Adipocyte (in vitro differentiated cells): ENCODE measurements at regions not wholly inside any gene's neighbourhood (a gene's known extent, or its start where the extent isn't known, plus 50 kb on each side); places are given as distances from the start of the nearest gene placed in this dataset.

Experiments
- DNase-seq: peaks from one replicate; pipeline ENCODE4 v3.0.0-alpha.2; 2015; ENCODE audit warnings: low read depth
- H3K27me3 ChIP-seq: replicated peaks from 2 replicates; pipeline ENCODE4 v1.7.0; 2013; ENCODE audit warnings: mild to moderate bottlenecking, low read length, moderate library complexity; ENCODE audit not compliant: control insufficient read depth, insufficient read depth
- H3K36me3 ChIP-seq: 2 replicates; pipeline ENCODE4 v1.7.0; 2013; ENCODE audit warnings: low read length, mild to moderate bottlenecking, moderate library complexity; ENCODE audit not compliant: control insufficient read depth, insufficient read depth, severe bottlenecking
- H3K4me1 ChIP-seq: 2 replicates; pipeline ENCODE4 v1.7.0; 2013; ENCODE audit warnings: mild to moderate bottlenecking, low read length, moderate library complexity; ENCODE audit not compliant: control insufficient read depth, insufficient read depth
- H3K4me3 ChIP-seq: 2 replicates; pipeline ENCODE4 v1.7.0; 2013; ENCODE audit warnings: mild to moderate bottlenecking, low read length, moderate library complexity
- H3K9ac ChIP-seq: 2 replicates; pipeline ENCODE4 v1.7.0; 2013; ENCODE audit warnings: mild to moderate bottlenecking, low read length, moderate library complexity
- H3K9me3 ChIP-seq: 2 replicates; pipeline ENCODE4 v1.7.0; 2013; ENCODE audit warnings: mild to moderate bottlenecking, low read length, moderate library complexity; ENCODE audit not compliant: control insufficient read depth

GRCh38 chr4:123819362-123820035 is 422.9 kb downstream of the SPRY1 start:
- no peak overlapping the region for H3K9ac ChIP-seq
- H3K4me3 ChIP-seq = peak overlapping the region; percentile 21
- no peaks in the 10 kb centered on the region for H3K9me3 ChIP-seq
- DNase-seq = no peak
- H3K27me3 ChIP-seq = no peaks in the 10 kb centered on the region
- H3K36me3 ChIP-seq = no peaks in the 10 kb centered on the region
- peaks cover 23% of the 10 kb centered on the region for H3K4me1 ChIP-seq

DNA sequence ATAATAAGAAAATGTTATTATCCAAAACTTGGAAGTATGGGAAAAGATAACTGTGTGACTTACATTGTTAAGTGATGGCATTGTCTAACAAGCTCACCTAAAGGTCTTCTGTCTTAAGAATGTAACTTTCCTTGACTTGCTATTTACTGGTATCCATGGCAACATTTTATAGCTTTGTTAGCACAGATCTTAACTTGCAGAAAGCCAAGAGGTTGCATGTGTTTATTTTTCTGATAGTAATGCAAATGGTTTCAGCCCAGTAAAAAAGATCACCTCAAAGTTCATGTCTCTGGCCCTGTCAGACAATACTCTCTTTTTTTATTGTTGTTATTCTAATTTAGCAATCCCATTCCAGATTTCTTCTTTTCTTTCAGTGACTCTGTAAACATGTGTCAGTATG is 425.3 kb downstream of the SPRY1 start:
- no peak overlapping the region for H3K9ac ChIP-seq
- DNase-seq = peak; percentile 64

DNA sequence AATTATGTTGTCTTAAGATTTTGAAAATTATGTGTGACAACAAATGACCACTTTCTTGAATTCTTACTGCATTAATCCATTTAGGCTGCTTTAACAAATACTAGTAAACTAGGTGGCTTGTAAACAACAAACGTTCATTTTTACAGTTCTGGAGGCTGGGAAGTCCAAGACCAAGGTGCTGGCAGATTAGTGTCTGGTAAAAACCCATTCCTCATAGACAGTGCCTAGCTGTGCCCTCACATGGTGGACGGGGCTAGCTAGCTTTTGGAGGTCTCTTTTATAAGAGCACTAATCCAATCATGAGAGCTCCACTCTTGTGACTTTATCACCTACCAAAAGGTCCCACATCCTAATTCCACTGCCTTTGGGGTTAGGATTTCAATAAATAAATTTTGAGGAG is 425.8 kb downstream of the SPRY1 start:
- Histone ChIP-seq H3K4me1 (peaks cover 52% of the 10 kb centered on the region), H3K36me3 (no peaks in the 10 kb centered on the region), H3K9ac (no peak overlapping the region), H3K27me3 (no peaks in the 10 kb centered on the region), H3K9me3 (no peaks in the 10 kb centered on the region), H3K4me3 (no peak overlapping the region)
- DNase-seq = no peak

More for the DNA sequence above, 425.3 kb downstream of the SPRY1 start:
- Histone ChIP-seq H3K27me3 (no peaks in the 10 kb centered on the region), H3K9me3 (no peaks in the 10 kb centered on the region), H3K36me3 (no peaks in the 10 kb centered on the region), H3K4me3 (no peak overlapping the region), H3K4me1 (peaks cover 47% of the 10 kb centered on the region)

- no peaks in the 10 kb centered on the region for H3K27me3 ChIP-seq
- no peaks in the 10 kb centered on the region for H3K36me3 ChIP-seq
These were observed 426.6 kb downstream of the SPRY1 start for GRCh38 chr4:123823244-123823643.

GRCh38 chr4:123824524-123824923 is 427.9 kb downstream of the SPRY1 start:
- Histone ChIP-seq H3K9me3 (no peaks in the 10 kb centered on the region), H3K9ac (peak overlapping the region; percentile 39), H3K27me3 (no peaks in the 10 kb centered on the region), H3K4me1 (peaks cover 46% of the 10 kb centered on the region), H3K36me3 (no peaks in the 10 kb centered on the region), H3K4me3 (no peak overlapping the region)
- peak; percentile 84 for DNase-seq

More at GRCh38 chr4:123823244-123823643, 426.6 kb downstream of the SPRY1 start:
- Histone ChIP-seq H3K9me3 (no peaks in the 10 kb centered on the region), H3K9ac (no peak overlapping the region), H3K4me1 (peaks cover 52% of the 10 kb centered on the region), H3K4me3 (no peak overlapping the region)
- DNase-seq = no peak

DNA sequence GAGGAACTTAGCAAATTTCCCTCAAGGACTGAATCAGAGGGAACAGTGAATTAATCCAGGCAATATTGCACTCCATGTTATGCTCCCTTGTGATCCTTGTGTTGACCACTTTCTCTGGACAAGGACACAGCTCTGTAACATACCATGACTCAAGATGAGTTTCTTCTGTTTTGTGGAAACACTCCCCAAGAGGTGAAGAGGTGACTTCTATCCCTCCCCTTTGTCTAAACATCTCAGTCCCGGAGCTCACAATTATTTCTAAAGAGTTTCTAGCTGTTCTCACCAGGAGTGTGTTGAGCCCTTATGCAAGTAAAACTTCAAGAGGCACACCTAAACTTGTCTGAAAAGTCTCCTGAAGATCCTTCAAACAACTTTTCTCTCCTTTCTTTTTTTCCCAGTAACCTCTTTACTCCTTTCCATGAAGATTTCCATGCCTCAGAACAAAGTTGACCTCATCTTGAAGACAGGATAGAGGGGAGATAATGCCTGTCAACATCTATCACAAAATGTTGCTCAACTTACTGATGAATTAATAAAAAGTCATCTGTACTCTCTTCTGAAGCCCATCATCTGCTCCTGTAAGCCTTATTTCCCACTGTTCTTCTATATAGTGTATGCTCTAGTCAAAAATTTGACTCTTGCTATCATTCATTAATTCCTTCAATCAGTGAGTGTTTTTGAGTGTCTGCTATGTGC is 429.1 kb downstream of the SPRY1 start:
- DNase-seq = peak; percentile 41
- no peaks in the 10 kb centered on the region for H3K36me3 ChIP-seq
- no peak overlapping the region for H3K4me3 ChIP-seq
- no peaks in the 10 kb centered on the region for H3K9me3 ChIP-seq
- H3K4me1 ChIP-seq = peaks cover 40% of the 10 kb centered on the region
- H3K9ac ChIP-seq = peak overlapping the region; percentile 39
- no peaks in the 10 kb centered on the region for H3K27me3 ChIP-seq

- DNase-seq = peak; percentile 52
- H3K36me3 ChIP-seq = no peaks in the 10 kb centered on the region
These were observed 430.3 kb downstream of the SPRY1 start for GRCh38 chr4:123826896-123827295.

DNA sequence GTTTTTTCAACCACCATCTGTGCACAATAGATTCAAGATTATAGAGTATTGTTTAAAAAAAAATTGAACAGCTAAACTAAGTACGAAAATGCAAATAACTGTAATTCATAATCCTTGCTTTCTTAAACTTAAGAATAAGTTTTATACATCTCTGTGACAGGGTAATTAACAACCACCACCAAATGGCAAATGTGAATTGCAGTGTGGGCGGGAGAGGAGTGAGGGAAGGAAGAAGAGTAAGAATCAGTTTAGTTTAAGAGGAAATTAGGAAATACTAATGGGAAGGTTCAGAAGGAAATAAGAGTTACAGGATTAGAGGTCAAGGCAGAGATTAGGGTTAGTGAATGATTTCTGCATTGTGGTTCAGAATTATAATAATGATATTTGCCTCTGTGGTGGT is 430.9 kb downstream of the SPRY1 start:
- no peaks in the 10 kb centered on the region for H3K36me3 ChIP-seq
- no peak overlapping the region for H3K9ac ChIP-seq
- no peak for DNase-seq

More at GRCh38 chr4:123826896-123827295, 430.3 kb downstream of the SPRY1 start:
- Histone ChIP-seq H3K4me1 (peaks cover 45% of the 10 kb centered on the region), H3K4me3 (no peak overlapping the region), H3K9me3 (no peaks in the 10 kb centered on the region), H3K9ac (no peak overlapping the region), H3K27me3 (no peaks in the 10 kb centered on the region)

GRCh38 chr4:123830930-123831329 is 434.3 kb downstream of the SPRY1 start:
- no peak overlapping the region for H3K9ac ChIP-seq
- no peaks in the 10 kb centered on the region for H3K9me3 ChIP-seq
- H3K36me3 ChIP-seq = no peaks in the 10 kb centered on the region
- no peak for DNase-seq
- no peak overlapping the region for H3K4me3 ChIP-seq
- H3K27me3 ChIP-seq = no peaks in the 10 kb centered on the region
- H3K4me1 ChIP-seq = peaks cover 37% of the 10 kb centered on the region

More for the DNA sequence above, 430.9 kb downstream of the SPRY1 start:
- no peak overlapping the region for H3K4me3 ChIP-seq
- H3K9me3 ChIP-seq = no peaks in the 10 kb centered on the region
- H3K4me1 ChIP-seq = peaks cover 48% of the 10 kb centered on the region
- H3K27me3 ChIP-seq = no peaks in the 10 kb centered on the region

DNA sequence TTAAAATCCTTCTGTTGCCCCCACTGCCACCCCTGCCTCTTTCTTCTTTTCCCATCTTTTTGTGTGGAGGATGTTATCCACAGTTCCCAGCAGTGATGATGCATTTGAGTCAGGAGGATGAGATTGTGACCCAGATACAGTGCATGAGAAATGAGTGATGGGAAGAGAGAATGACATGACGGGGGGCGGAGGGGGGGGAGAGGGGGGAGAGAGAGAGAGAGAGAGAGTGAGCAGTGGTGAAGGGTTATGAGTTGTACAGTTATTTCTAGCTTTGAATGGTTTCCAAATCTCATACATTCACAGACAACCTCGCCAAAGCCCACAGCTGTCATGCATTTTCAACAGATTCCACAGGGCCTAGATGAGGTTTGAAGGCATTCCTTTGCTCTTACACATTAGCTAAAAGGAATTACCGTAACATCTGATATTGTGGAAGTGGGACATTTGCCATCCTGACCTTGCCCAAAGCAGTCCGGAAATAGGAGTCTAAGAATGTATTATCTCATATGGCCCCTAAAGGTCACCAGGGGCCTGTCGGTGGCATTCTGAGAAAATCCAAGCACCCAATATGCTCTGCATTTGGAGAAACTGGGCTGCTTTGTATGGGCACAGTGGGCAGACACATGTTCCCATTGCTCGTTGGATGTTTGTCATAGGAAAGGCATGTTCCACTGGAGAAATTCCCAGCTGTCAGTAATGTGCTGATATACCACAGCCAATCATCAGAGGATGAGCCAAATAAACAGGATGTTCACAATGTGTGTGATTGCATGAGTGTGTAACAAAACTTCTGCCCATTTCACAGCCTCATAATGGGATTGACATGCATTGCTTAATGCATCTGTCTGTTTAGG is 435.8 kb downstream of the SPRY1 start:
- peak; percentile 97 for DNase-seq
- Histone ChIP-seq H3K4me1 (peaks cover 26% of the 10 kb centered on the region), H3K27me3 (no peaks in the 10 kb centered on the region), H3K9ac (peak overlapping the region; percentile 65), H3K9me3 (no peaks in the 10 kb centered on the region), H3K36me3 (no peaks in the 10 kb centered on the region), H3K4me3 (no peak overlapping the region)

DNA sequence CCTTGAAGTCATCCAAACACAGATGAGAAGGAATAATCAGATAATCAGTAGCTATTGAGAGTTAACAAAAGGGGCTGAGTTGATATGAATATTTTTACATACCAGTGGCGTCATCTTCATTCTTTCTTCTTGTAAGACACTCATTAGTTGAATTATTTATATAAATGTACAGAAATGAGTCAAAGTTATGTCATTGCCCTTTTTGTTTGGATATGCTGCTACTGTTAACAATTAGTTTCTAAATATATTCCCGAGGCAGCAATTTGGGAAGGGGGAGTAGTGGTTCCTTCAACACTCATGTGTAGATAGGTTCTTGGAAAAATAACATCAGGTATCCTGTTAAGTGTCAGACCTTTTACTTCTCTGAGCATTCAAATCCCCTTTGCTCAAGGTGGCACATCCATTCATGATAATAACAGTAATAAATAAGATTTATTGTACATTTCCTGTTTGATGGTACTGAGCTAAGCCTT is 436.6 kb downstream of the SPRY1 start:
- no peaks in the 10 kb centered on the region for H3K27me3 ChIP-seq
- no peaks in the 10 kb centered on the region for H3K9me3 ChIP-seq
- DNase-seq = no peak
- no peaks in the 10 kb centered on the region for H3K36me3 ChIP-seq
- H3K4me1 ChIP-seq = peaks cover 26% of the 10 kb centered on the region
- H3K4me3 ChIP-seq = no peak overlapping the region
- H3K9ac ChIP-seq = peak overlapping the region; percentile 35
